Heart left ventricle (tissue), 13 donors: ENCODE measurements at regions not wholly inside any gene's neighbourhood (a gene's known extent, or its start where the extent isn't known, plus 50 kb on each side); places are given as distances from the start of the nearest gene placed in this dataset.

Experiments used
- POLR2A ChIP-seq, 2 donors: fragments of 450-650 bp; IDR thresholded peaks; one replicate each; pipeline ENCODE4 v1.6.1; 2017; ENCODE audit warnings: antibody characterized with exemption in 2 of 2, mild to moderate bottlenecking in 2 of 2, moderate library complexity in 2 of 2
- TF ChIP-seq, protein P1 (sequence below), 12 donors: fragments of 200-600 bp; sonication (generic) in 4 of 12; IDR thresholded peaks; one replicate each; pipeline versions ENCODE4 v1.5.0 to v1.8.0; 2018 to 2022; ENCODE audit warnings: antibody characterized with exemption in 12 of 12, mild to moderate bottlenecking in 5 of 12
- donor health status: ischemic (EF 13 %, LVEDD 7.1; RV severe dilation, severe dysfunction).
- donor health status: DM: no; HTN: yes; CAD: no.
- donor health status: DM: no; HTN: no; CAD: no.
- donor health status: ischemic (EF 25% LVEDD 6.9; RV normal size, moderate dysfunction).
- donor health status: ischemic (EF 25% LVEDD 5.7; RV mildly dilated, moderate dysfunction).
- donor health status: ischemic (EF 35%, LVEDD 5.7; RV mildly dilated, moderate dysfunction).
- donor health status: nonischemic (EF 11% LVEDD 7.7; RV severe dilation, severe dysfunction).
- donor health status: DM: yes; HTN: yes; CAD: no.
- donor health status: PGD.
- donor health status: ischemic (EF 29% LVEDD 5.4; RV normal size, mild dysfunction).
- donor health status: nonischemic (EF 23%, LVEDD 6.1; RV moderate dilation, normal function).

DNA sequence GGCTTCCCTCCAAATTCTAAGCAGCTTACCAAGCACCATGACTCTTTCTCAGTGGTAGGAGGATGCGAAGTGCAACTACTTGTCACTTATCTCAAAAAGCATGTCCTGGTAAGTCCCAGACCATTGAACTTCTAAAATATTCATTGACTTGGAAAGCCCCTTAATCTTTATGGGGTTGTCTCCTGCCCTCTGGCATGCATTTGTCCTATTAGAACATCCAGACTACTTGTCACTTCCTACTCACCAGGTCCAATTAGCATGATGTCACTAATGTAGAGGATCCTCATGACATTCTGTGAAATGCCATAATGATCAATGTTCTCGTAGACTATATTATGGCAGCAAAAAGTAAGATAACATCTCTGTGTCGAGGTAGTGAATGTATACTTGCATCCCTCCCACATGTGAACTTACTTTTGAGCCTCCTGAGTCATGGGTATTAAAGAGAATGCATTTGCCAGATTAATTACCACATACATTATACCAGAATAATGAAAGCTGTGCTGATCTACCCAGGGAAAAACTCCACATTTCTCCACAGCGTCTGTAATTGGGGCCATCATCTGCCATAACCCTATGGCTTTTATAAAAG lies 63.5 kb upstream of the RAD23B start:
- TF ChIP-seq, protein P1, sequence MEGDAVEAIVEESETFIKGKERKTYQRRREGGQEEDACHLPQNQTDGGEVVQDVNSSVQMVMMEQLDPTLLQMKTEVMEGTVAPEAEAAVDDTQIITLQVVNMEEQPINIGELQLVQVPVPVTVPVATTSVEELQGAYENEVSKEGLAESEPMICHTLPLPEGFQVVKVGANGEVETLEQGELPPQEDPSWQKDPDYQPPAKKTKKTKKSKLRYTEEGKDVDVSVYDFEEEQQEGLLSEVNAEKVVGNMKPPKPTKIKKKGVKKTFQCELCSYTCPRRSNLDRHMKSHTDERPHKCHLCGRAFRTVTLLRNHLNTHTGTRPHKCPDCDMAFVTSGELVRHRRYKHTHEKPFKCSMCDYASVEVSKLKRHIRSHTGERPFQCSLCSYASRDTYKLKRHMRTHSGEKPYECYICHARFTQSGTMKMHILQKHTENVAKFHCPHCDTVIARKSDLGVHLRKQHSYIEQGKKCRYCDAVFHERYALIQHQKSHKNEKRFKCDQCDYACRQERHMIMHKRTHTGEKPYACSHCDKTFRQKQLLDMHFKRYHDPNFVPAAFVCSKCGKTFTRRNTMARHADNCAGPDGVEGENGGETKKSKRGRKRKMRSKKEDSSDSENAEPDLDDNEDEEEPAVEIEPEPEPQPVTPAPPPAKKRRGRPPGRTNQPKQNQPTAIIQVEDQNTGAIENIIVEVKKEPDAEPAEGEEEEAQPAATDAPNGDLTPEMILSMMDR (IDR thresholded peaks at IDR 0.05), result no peak
- no peak for TF ChIP-seq POLR2A (IDR thresholded peaks at IDR 0.05)
